ENCODE measurements at regions not wholly inside any gene's neighbourhood (a gene's known extent, or its start where the extent isn't known, plus 50 kb on each side); places are given as distances from the start of the nearest gene placed in this dataset.

- no peak for TF ChIP-seq TOE1 (IDR thresholded peaks at IDR 0.05; ENCODE audit: borderline replicate concordance)
- no peak for TF ChIP-seq TOE1 (CRISPR knock-in tag; IDR thresholded peaks at IDR 0.05; ENCODE audit: borderline replicate concordance, low read depth)
- no peak for TF ChIP-seq NEUROD1 (IDR thresholded peaks at IDR 0.05; ENCODE audit: borderline replicate concordance, low read depth, low read length, partially characterized antibody)
- no peak for TF ChIP-seq ZNF609 (CRISPR knock-in tag; IDR thresholded peaks at IDR 0.05; ENCODE audit: borderline replicate concordance)
- TF ChIP-seq ZKSCAN3 (CRISPR knock-in tag; IDR thresholded peaks at IDR 0.05): no peak
- TF ChIP-seq ZNF785 (CRISPR knock-in tag; IDR thresholded peaks at IDR 0.05): no peak
- no peak for TF ChIP-seq HOXB6 (CRISPR knock-in tag; IDR thresholded peaks at IDR 0.05; ENCODE audit: borderline replicate concordance)
- TF ChIP-seq ZNF146 (CRISPR knock-in tag; IDR thresholded peaks at IDR 0.05; ENCODE audit: unreplicated experiment): no peak
- TF ChIP-seq HMGXB4 (CRISPR knock-in tag; IDR thresholded peaks at IDR 0.05): no peak
Observed at GRCh38 chr7:33792547-33793105, 112.7 kb upstream of the BMPER start.
